Endometrial microvascular endothelial cells (primary cell): ENCODE measurements at regions not wholly inside any gene's neighbourhood (a gene's known extent, or its start where the extent isn't known, plus 50 kb on each side); places are given as distances from the start of the nearest gene placed in this dataset.
"Not testable (repeated sequence)": the region's sequence is repeated elsewhere in the genome, so short reads cannot be mapped to it uniquely, and the experiment has no call there.

Source experiments
- in situ Hi-C: cut with HindIII; loops from 2 replicates; pipeline ENCODE4 v1.10.0; 2017; ENCODE audit warnings: low sequenced_read_pairs, low pct_unique_long_range_greater_than_20kb; ENCODE audit errors: inconsistent ontology term

DNA sequence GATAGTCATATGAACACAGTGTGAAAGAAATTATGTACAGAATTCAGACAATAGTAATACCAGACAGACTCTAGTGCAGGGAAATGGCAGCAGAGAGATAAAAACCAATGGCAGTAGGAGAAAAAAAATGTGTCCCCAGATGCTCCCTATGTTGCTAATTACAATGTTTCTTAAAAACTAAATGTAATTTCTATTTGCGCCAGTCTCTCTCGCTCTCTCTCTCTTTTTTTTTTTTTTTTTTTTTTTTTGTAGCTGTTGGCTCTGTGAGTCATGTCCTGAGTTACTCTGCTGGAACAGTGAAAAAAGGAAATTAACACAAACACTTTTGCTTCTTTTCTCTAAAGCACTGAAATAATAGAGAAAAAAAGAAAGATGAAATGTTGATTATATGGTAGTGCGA lies 871.9 kb downstream of the GBE1 start:
- in situ Hi-C loops, result no loop called here

- in situ Hi-C loops, result no loop called here
Measured at GRCh38 chr3:80870476-80871041, 890.9 kb downstream of the GBE1 start.

- in situ Hi-C loops, result no loop called here
Measured at GRCh38 chr3:80855482-80855881, 906.0 kb downstream of the GBE1 start.

- in situ Hi-C loops, result no loop called here
Measured at GRCh38 chr3:80836395-80836794, 925.0 kb downstream of the GBE1 start.

- in situ Hi-C loops, result no loop called here
Measured at GRCh38 chr3:80807577-80807976, 953.9 kb downstream of the GBE1 start.

- in situ Hi-C loops, result no loop called here
Measured at GRCh38 chr3:80806673-80807072, 954.8 kb downstream of the GBE1 start.

- in situ Hi-C loops, result no loop called here
Measured at GRCh38 chr3:80788914-80789313, 972.5 kb downstream of the GBE1 start.

- in situ Hi-C loops, result no loop called here
Measured at GRCh38 chr3:80785875-80786274, 975.6 kb downstream of the GBE1 start.

DNA sequence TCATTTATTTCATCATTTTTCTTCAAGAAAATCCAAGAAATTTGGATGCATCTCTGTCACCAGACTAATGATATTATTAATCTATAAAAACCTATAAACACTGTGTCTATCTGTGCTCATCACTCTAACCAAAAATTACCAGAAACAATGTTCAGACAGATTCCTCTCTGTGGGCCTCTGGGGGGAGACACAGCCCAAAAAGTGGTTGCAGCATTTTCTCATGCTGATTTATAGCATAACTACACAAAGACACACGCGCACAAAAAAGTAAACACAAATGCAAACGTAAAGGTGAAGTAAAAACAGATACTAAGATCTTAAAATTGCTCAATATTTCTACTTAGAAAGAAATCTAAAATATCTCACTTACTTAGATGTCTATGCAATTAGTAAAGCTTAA lies 976.0 kb downstream of the GBE1 start:
- in situ Hi-C loops, result no loop called here

GRCh38 chr3:80771085-80771484 lies 990.4 kb downstream of the GBE1 start:
- in situ Hi-C loops, result no loop called here

- in situ Hi-C loops, result no loop called here
Measured at GRCh38 chr3:80770106-80771074, 991.1 kb downstream of the GBE1 start.

DNA sequence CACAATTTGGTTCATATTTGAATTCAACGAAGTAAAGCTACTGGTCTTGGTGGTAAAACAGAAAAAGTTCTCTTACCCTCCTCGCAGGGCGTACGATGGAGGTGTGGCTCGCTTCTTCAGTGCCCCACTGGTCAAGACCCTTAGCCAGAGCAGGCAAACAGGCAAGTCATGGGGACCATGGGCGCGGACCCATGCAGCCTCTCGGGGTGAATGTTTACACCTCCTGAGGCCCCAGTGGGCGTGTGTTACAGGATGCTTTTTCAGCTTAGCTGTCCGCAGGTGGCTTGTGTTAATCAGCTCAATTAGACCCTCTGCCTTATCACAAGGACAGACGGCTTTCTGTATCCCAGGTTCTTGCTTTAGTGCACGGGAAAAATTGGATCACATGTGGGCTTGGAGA lies 991.8 kb downstream of the GBE1 start:
- in situ Hi-C loops, result no loop called here

DNA sequence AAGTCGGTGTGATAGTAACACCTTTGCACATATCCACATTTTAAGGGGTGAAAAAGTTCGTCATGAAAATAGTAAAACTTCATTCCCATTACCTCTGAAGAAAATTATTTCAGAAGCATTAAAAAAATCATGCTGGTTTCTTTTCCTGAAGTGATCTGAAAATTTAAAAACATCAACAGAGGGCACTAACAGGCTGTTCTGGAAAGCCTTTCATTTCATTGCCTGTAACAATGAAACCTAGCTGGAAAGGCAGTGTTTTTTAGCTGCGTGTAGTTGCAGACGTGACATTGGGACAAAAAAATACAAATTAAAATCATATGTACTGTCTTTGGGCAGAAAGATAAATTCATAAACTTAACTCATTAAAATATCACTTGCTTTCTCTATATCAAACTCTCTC lies 993.8 kb downstream of the GBE1 start:
- in situ Hi-C loops, result no loop called here

GRCh38 chr3:80754969-80755368 lies 987.2 kb upstream of the ROBO1 start:
- in situ Hi-C loops, result no loop called here

DNA sequence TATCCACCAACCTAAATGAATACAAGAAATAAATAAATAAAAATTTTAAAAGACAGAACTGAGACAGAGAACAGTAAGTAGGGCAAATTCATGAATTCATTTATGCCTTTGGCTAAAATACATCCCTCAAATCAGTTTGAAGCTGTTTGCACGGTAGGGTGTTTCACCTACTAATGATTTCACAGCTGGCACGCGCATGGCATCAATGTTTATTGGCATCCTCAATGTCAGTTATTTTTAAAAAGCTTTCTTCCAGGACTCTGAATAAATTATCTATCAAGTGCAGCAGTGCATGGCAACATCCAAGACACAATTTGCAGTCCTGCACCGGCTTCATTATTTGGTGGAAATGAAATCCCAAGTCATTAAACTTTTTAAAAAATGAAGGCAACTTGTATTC lies 985.2 kb upstream of the ROBO1 start:
- in situ Hi-C loops, result no loop called here

GRCh38 chr3:80750637-80751036 lies 982.8 kb upstream of the ROBO1 start:
- in situ Hi-C loops, result no loop called here

GRCh38 chr3:80734920-80735319 lies 967.1 kb upstream of the ROBO1 start:
- in situ Hi-C loops, result no loop called here

DNA sequence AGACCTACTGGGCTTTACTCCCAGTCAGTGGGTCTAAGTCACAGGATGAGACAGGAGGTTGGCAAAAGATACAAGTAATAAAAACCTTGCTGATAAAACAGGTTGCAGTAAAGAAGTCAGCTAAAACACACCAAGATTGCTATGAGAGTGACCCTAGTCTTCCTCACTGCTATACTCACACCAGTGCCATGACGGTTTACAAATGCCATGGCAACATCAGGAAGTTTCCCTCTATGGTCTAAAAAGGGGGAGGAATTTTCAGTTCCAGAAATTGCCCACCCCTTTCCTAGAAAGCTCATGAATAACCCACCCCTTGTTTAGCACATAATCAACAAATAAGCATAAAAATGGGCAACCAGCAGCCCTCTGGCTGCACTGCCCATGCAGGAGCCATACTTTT lies 966.7 kb upstream of the ROBO1 start:
- in situ Hi-C loops, result no loop called here

DNA sequence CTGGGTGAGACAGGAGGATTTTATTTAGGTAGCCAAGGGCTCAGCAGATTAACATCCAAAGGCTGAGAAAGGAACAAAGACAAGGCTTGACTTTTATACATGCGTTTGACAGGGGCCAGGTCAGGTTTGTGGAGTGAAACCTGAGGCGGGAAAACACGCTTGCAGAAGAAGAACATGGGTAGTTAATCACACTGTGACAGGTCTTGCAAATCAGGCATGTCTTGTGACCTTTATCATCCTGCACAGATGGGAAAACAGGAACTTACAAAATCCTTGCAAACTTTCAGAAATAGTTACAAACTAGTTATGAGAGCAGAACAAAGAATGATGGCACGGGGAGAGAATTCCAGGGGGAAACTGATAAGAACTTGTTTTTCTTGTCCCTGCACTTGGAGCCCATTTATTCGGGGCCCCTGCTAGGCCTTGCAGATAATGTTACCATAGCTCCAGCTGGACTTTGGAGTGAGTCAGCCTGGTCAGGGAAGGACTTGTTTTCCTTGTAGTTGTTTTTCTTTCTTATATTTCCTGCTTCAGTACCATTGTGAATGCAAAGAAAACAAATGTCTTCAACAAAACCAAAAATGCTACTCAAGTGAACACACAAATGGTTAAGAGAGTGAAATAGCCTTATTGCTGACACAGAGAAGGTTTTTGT lies 965.9 kb upstream of the ROBO1 start:
- in situ Hi-C loops, result no loop called here

GRCh38 chr3:80727561-80727960 lies 959.8 kb upstream of the ROBO1 start:
- in situ Hi-C loops, result not testable (repeated sequence)
